ENCODE measurements at regions not wholly inside any gene's neighbourhood (a gene's known extent, or its start where the extent isn't known, plus 50 kb on each side); places are given as distances from the start of the nearest gene placed in this dataset.

- no peak for DNase-seq
These were observed 376.2 kb upstream of the C1orf174 start for GRCh38 chr1:4276238-4276637.

- DNase-seq: no peak
These were observed 376.8 kb upstream of the AJAP1 start for GRCh38 chr1:4277598-4277997.

- DNase-seq: no peak
These were observed 369.4 kb upstream of the AJAP1 start for GRCh38 chr1:4284976-4285375.

- no peak for DNase-seq
These were observed 361.5 kb upstream of the AJAP1 start for GRCh38 chr1:4292861-4293260.

GRCh38 chr1:4298361-4299083 is 355.9 kb upstream of the AJAP1 start:
- no peak for DNase-seq

GRCh38 chr1:4301007-4301406 is 353.4 kb upstream of the AJAP1 start:
- no peak for DNase-seq

GRCh38 chr1:4303303-4303702 is 351.1 kb upstream of the AJAP1 start:
- DNase-seq: no peak

- DNase-seq: no peak
These were observed 348.7 kb upstream of the AJAP1 start for GRCh38 chr1:4305526-4306301.

GRCh38 chr1:4306559-4307467 is 347.6 kb upstream of the AJAP1 start:
- DNase-seq: no peak

GRCh38 chr1:4307468-4307845 is 347.0 kb upstream of the AJAP1 start:
- DNase-seq: no peak

- DNase-seq: no peak
These were observed 346.4 kb upstream of the AJAP1 start for GRCh38 chr1:4307911-4308545.

- DNase-seq: no peak
These were observed 345.6 kb upstream of the AJAP1 start for GRCh38 chr1:4308806-4309205.

- no peak for DNase-seq
These were observed 344.6 kb upstream of the AJAP1 start for GRCh38 chr1:4309676-4310320.

- DNase-seq: no peak
These were observed 343.9 kb upstream of the AJAP1 start for GRCh38 chr1:4310396-4310923.

GRCh38 chr1:4312024-4312423 is 342.4 kb upstream of the AJAP1 start:
- DNase-seq: no peak

GRCh38 chr1:4315202-4315601 is 339.2 kb upstream of the AJAP1 start:
- no peak for DNase-seq

- DNase-seq: no peak
These were observed 337.2 kb upstream of the AJAP1 start for GRCh38 chr1:4317207-4317606.

- DNase-seq: no peak
These were observed 335.7 kb upstream of the AJAP1 start for GRCh38 chr1:4318720-4319119.

- DNase-seq: no peak
These were observed 334.9 kb upstream of the AJAP1 start for GRCh38 chr1:4319496-4319895.

GRCh38 chr1:4322881-4323280 is 331.5 kb upstream of the AJAP1 start:
- DNase-seq: no peak

- DNase-seq: no peak
These were observed 331.1 kb upstream of the AJAP1 start for GRCh38 chr1:4323309-4323708.

GRCh38 chr1:4324525-4324924 is 329.9 kb upstream of the AJAP1 start:
- no peak for DNase-seq
